Gastrocnemius medialis (tissue), 4 donors: ENCODE measurements at regions not wholly inside any gene's neighbourhood (a gene's known extent, or its start where the extent isn't known, plus 50 kb on each side); places are given as distances from the start of the nearest gene placed in this dataset.

Experiments
- CTCF ChIP-seq, 5 experiments: fragments of 450-650 bp in 3 of 5; fragments of 200-600 bp in 2 of 5; sonication (generic) in 2 of 5; IDR thresholded peaks in 4 of 5; conservative IDR thresholded peaks in 1 of 5; 1 replicate in 4 of 5; 2 replicates in 1 of 5; pipeline ENCODE4 v1.5.1; 2016 to 2019; ENCODE audit warnings: antibody characterized with exemption in 5 of 5, mild to moderate bottlenecking in 3 of 5, moderate library complexity in 3 of 5
- POLR2A ChIP-seq, 2 donors: fragments of 450-650 bp; IDR thresholded peaks; one replicate each; pipeline ENCODE4 v1.6.1; 2017; ENCODE audit warnings: antibody characterized with exemption in 2 of 2, mild to moderate bottlenecking in 2 of 2, moderate library complexity in 2 of 2

GRCh38 chr4:106707776-106708463 lies 328.2 kb downstream of the DKK2 start:
- TF ChIP-seq POLR2A (IDR thresholded peaks at IDR 0.05): no peak
- no peak for TF ChIP-seq CTCF (IDR thresholded peaks at IDR 0.05 in 4 of 5, conservative IDR thresholded peaks at IDR 0.05 in 1 of 5)
